G401 (cell line): ENCODE measurements at regions not wholly inside any gene's neighbourhood (a gene's known extent, or its start where the extent isn't known, plus 50 kb on each side); places are given as distances from the start of the nearest gene placed in this dataset.

Experiments used
- DNase-seq: peaks from one replicate; pipeline ENCODE4 v3.0.0-alpha.2; 2015; ENCODE audit warnings: low spot score
- in situ Hi-C: cut with HindIII; loops from 2 replicates; pipeline ENCODE4 v1.10.0; 2016; ENCODE audit warnings: low sequenced_read_pairs, mixed read lengths

- in situ Hi-C loops, result no loop called here
- no peak for DNase-seq
These were observed 88.0 kb upstream of the TNS3 start for GRCh38 chr7:47669901-47670384.

- no peak for DNase-seq
- in situ Hi-C loops, result no loop called here
These were observed 87.4 kb upstream of the TNS3 start for GRCh38 chr7:47669178-47669891.

GRCh38 chr7:47666164-47666862, 84.4 kb upstream of the TNS3 start:
- DNase-seq, result peak; percentile 77

GRCh38 chr7:47664650-47665195, 82.8 kb upstream of the TNS3 start:
- DNase-seq, result no peak
- in situ Hi-C loops, result no loop called here

More at GRCh38 chr7:47666164-47666862, 84.4 kb upstream of the TNS3 start:
- in situ Hi-C loops, result no loop called here

- DNase-seq, result peak; percentile 41
- in situ Hi-C loops, result no loop called here
These were observed 81.9 kb upstream of the TNS3 start for GRCh38 chr7:47663851-47664250.

GRCh38 chr7:47663213-47663612, 81.3 kb upstream of the TNS3 start:
- in situ Hi-C loops, result no loop called here
- peak; percentile 41 for DNase-seq

- no peak for DNase-seq
- in situ Hi-C loops, result no loop called here
These were observed 79.3 kb upstream of the TNS3 start for GRCh38 chr7:47661051-47661714.

- in situ Hi-C loops, result no loop called here
- no peak for DNase-seq
These were observed 78.0 kb upstream of the TNS3 start for GRCh38 chr7:47659664-47660462.

- no peak for DNase-seq
- in situ Hi-C loops, result no loop called here
These were observed 77.2 kb upstream of the TNS3 start for GRCh38 chr7:47658886-47659635.

- in situ Hi-C loops, result no loop called here
- no peak for DNase-seq
These were observed 75.2 kb upstream of the TNS3 start for GRCh38 chr7:47657126-47657525.

- in situ Hi-C loops, result no loop called here
- DNase-seq, result no peak
These were observed 72.9 kb upstream of the TNS3 start for GRCh38 chr7:47654672-47655298.

- no peak for DNase-seq
- in situ Hi-C loops, result no loop called here
These were observed 71.9 kb upstream of the TNS3 start for GRCh38 chr7:47653550-47654411.

- no peak for DNase-seq
- in situ Hi-C loops, result no loop called here
These were observed 70.7 kb upstream of the TNS3 start for GRCh38 chr7:47652591-47652990.

- in situ Hi-C loops, result no loop called here
- DNase-seq, result no peak
These were observed 69.7 kb upstream of the TNS3 start for GRCh38 chr7:47651355-47652317.

- in situ Hi-C loops, result no loop called here
- DNase-seq, result no peak
These were observed 68.0 kb upstream of the TNS3 start for GRCh38 chr7:47649919-47650318.

GRCh38 chr7:47648275-47648925, 66.5 kb upstream of the TNS3 start:
- in situ Hi-C loops, result no loop called here
- DNase-seq, result no peak
